ENCODE measurements at regions not wholly inside any gene's neighbourhood (a gene's known extent, or its start where the extent isn't known, plus 50 kb on each side); places are given as distances from the start of the nearest gene placed in this dataset.

GRCh38 chr10:131758939-131759301 lies 141.9 kb upstream of the PPP2R2D start:
- H3K4me2 ChIP-seq, result no peak overlapping the region
- no peak overlapping the region for H3K4me3 ChIP-seq (IDR thresholded peaks at IDR 0.05; ENCODE audit: insufficient read depth, low read depth, low read length)
- H4K20me1 ChIP-seq (ENCODE audit: insufficient read depth), result no peaks in the 10 kb centered on the region
- H3K79me2 ChIP-seq (ENCODE audit: insufficient read depth, low read depth), result no peaks in the 10 kb centered on the region
- no peak for TF ChIP-seq CTCF (conservative IDR thresholded peaks at IDR 0.05; ENCODE audit: low read depth, low read length)
- no peaks in the 10 kb centered on the region for H3K36me3 ChIP-seq (ENCODE audit: insufficient read depth)
- no peak overlapping the region for H2AFZ ChIP-seq (ENCODE audit: low read depth)
- H3K27ac ChIP-seq, result no peak overlapping the region
- H3K9ac ChIP-seq, result no peak overlapping the region
- H3K27me3 ChIP-seq (ENCODE audit: insufficient read depth, low read depth), result peaks cover 5% of the 10 kb centered on the region; the same call in 1 of the 2 replicates
- no peaks in the 10 kb centered on the region for H3K4me1 ChIP-seq (ENCODE audit: low read depth, poor library complexity, severe bottlenecking)

GRCh38 chr10:131759347-131759746 lies 141.5 kb upstream of the PPP2R2D start:
- Histone ChIP-seq H3K4me1 (ENCODE audit: low read depth, poor library complexity, severe bottlenecking) (no peaks in the 10 kb centered on the region), H4K20me1 (ENCODE audit: insufficient read depth) (no peaks in the 10 kb centered on the region), H3K4me3 (IDR thresholded peaks at IDR 0.05; ENCODE audit: insufficient read depth, low read depth, low read length) (no peak overlapping the region), H3K79me2 (ENCODE audit: insufficient read depth, low read depth) (no peaks in the 10 kb centered on the region), H3K4me2 (no peak overlapping the region), H3K36me3 (ENCODE audit: insufficient read depth) (no peaks in the 10 kb centered on the region), H3K27me3 (ENCODE audit: insufficient read depth, low read depth) (peaks cover 10% of the 10 kb centered on the region; the same call in 1 of the 2 replicates), H3K27ac (no peak overlapping the region), H2AFZ (ENCODE audit: low read depth) (no peak overlapping the region), H3K9ac (no peak overlapping the region)
- no peak for TF ChIP-seq CTCF (conservative IDR thresholded peaks at IDR 0.05; ENCODE audit: low read depth, low read length)

- Histone ChIP-seq H2AFZ (ENCODE audit: low read depth) (no peak overlapping the region), H3K4me1 (ENCODE audit: low read depth, poor library complexity, severe bottlenecking) (no peaks in the 10 kb centered on the region), H3K4me3 (IDR thresholded peaks at IDR 0.05; ENCODE audit: insufficient read depth, low read depth, low read length) (no peak overlapping the region), H3K27me3 (ENCODE audit: insufficient read depth, low read depth) (peaks cover 11% of the 10 kb centered on the region; the same call in 1 of the 2 replicates), H3K9ac (no peak overlapping the region), H3K36me3 (ENCODE audit: insufficient read depth) (no peaks in the 10 kb centered on the region), H3K79me2 (ENCODE audit: insufficient read depth, low read depth) (no peaks in the 10 kb centered on the region), H4K20me1 (ENCODE audit: insufficient read depth) (no peaks in the 10 kb centered on the region), H3K27ac (no peak overlapping the region), H3K4me2 (no peak overlapping the region)
- no peak for TF ChIP-seq CTCF (conservative IDR thresholded peaks at IDR 0.05; ENCODE audit: low read depth, low read length)
Measured at GRCh38 chr10:131760416-131761166, 140.2 kb upstream of the PPP2R2D start.

GRCh38 chr10:131762789-131763696 lies 137.8 kb upstream of the PPP2R2D start:
- TF ChIP-seq CTCF (conservative IDR thresholded peaks at IDR 0.05; ENCODE audit: low read depth, low read length), result no peak

More at GRCh38 chr10:131762789-131763696, 137.8 kb upstream of the PPP2R2D start:
- no peaks in the 10 kb centered on the region for H4K20me1 ChIP-seq (ENCODE audit: insufficient read depth)
- H3K27me3 ChIP-seq (ENCODE audit: insufficient read depth, low read depth), result peaks cover 15% of the 10 kb centered on the region; the same call in 1 of the 2 replicates
- no peak overlapping the region for H2AFZ ChIP-seq (ENCODE audit: low read depth)
- no peaks in the 10 kb centered on the region for H3K79me2 ChIP-seq (ENCODE audit: insufficient read depth, low read depth)
- no peak overlapping the region for H3K4me2 ChIP-seq
- no peak overlapping the region for H3K4me3 ChIP-seq (IDR thresholded peaks at IDR 0.05; ENCODE audit: insufficient read depth, low read depth, low read length)
- H3K27ac ChIP-seq, result no peak overlapping the region
- no peak overlapping the region for H3K9ac ChIP-seq
- no peaks in the 10 kb centered on the region for H3K36me3 ChIP-seq (ENCODE audit: insufficient read depth)
- H3K4me1 ChIP-seq (ENCODE audit: low read depth, poor library complexity, severe bottlenecking), result no peaks in the 10 kb centered on the region
